H1 (cell line): ENCODE measurements at regions not wholly inside any gene's neighbourhood (a gene's known extent, or its start where the extent isn't known, plus 50 kb on each side); places are given as distances from the start of the nearest gene placed in this dataset.

Source experiments
- CTCF ChIA-PET: fragments of 300-600 bp; sonication (Branson Sonifier 250); formaldehyde crosslinking; loops from one replicate; lab custom pipeline; 2021; ENCODE audit not compliant: partially characterized antibody; lab: Charles Lee
- POLR2A ChIA-PET: fragments of 300-600 bp; sonication (Branson Sonifier 250); formaldehyde crosslinking; loops from one replicate; lab custom pipeline; 2021; ENCODE audit warnings: inconsistent platforms; ENCODE audit not compliant: partially characterized antibody; lab: Charles Lee
- DNase-seq, 2 experiments: peaks; one replicate each; pipeline versions ENCODE4 v3.0.0 to v3.0.0-alpha.2; 2010 to 2022; ENCODE audit warnings: low spot score in 2 of 2, low read depth in 1 of 2, mixed read lengths in 1 of 2
- FAIRE-seq: peaks from 2 replicates; lab custom pipeline; 2011; peaks lifted over from hg19 to GRCh38; lab: Jason Lieb, UNC
- H2AFZ ChIP-seq: 2 replicates; pipeline ENCODE4 v1.8.1; 2012; ENCODE audit warnings: low read length, inconsistent platforms
- H2AK5ac ChIP-seq: 2 replicates; pipeline ENCODE4 v1.6.1; 2013; ENCODE audit warnings: low read depth, low read length
- H2BK120ac ChIP-seq: replicated peaks from 2 replicates; pipeline ENCODE3; 2013; ENCODE audit warnings: low read depth, low read length, inconsistent platforms
- H2BK12ac ChIP-seq: 2 replicates; pipeline ENCODE4 v1.6.1; 2013; ENCODE audit warnings: low read depth, low read length
- H2BK15ac ChIP-seq: 2 replicates; pipeline ENCODE4 v1.6.1; 2013; ENCODE audit warnings: low read length
- H2BK20ac ChIP-seq: 2 replicates; pipeline ENCODE4 v1.6.1; 2013; ENCODE audit warnings: low read length
- H2BK5ac ChIP-seq: 2 replicates; pipeline ENCODE4 v1.6.1; 2013; ENCODE audit warnings: low read depth, low read length
- H3K14ac ChIP-seq: 2 replicates; pipeline ENCODE4 v1.6.1; 2013; ENCODE audit warnings: inconsistent platforms; ENCODE audit not compliant: insufficient read length
- H3K18ac ChIP-seq: 2 replicates; pipeline ENCODE4 v1.6.1; 2013; ENCODE audit warnings: low read length; ENCODE audit errors: extremely low read depth
- H3K23ac ChIP-seq: 2 replicates; pipeline ENCODE4 v1.6.1; 2013; ENCODE audit warnings: inconsistent platforms; ENCODE audit not compliant: insufficient read length
- H3K23me2 ChIP-seq: 2 replicates; pipeline ENCODE4 v1.6.1; 2013; ENCODE audit warnings: low read depth, low read length
- H3K27ac ChIP-seq: 2 replicates; pipeline ENCODE4 v1.6.1; 2011; ENCODE audit warnings: low read depth, low read length, inconsistent platforms
- H3K27me3 ChIP-seq, 4 experiments: replicated peaks in 1 of 4; 1 replicate in 1 of 4; 2 replicates in 3 of 4; pipeline versions ENCODE4 v1.6.1 to v1.8.1; 2011 to 2013; ENCODE audit warnings: low read length in 3 of 4, mild to moderate bottlenecking in 3 of 4, inconsistent platforms in 2 of 4, mixed read lengths in 2 of 4, moderate library complexity in 1 of 4; ENCODE audit not compliant: control insufficient read depth in 3 of 4, insufficient read depth in 3 of 4; ENCODE audit errors: extremely low read depth in 1 of 4
- H3K36me3 ChIP-seq, 4 experiments: 2 replicates each; pipeline versions ENCODE4 v1.6.1 to v1.8.1; 2011 to 2013; ENCODE audit warnings: mild to moderate bottlenecking in 4 of 4, low read length in 3 of 4, moderate library complexity in 2 of 4, control low read depth in 1 of 4, inconsistent platforms in 1 of 4; ENCODE audit not compliant: insufficient read depth in 4 of 4, control insufficient read depth in 2 of 4
- H3K4ac ChIP-seq: replicated peaks from 2 replicates; pipeline ENCODE3; 2013; ENCODE audit warnings: low read length, low read depth, mixed read lengths, inconsistent platforms; ENCODE audit not compliant: insufficient read length
- H3K4me1 ChIP-seq, 4 experiments: replicated peaks in 1 of 4; 1 replicate in 1 of 4; 2 replicates in 3 of 4; pipeline versions ENCODE4 v1.6.1 to v1.8.1; 2011 to 2013; ENCODE audit warnings: low read length in 3 of 4, inconsistent platforms in 2 of 4, mixed read lengths in 1 of 4; ENCODE audit not compliant: insufficient read depth in 4 of 4, control insufficient read depth in 3 of 4
- H3K4me2 ChIP-seq, 2 experiments: 2 replicates each; pipeline versions ENCODE4 v1.6.1 to v1.8.1; 2011 to 2013; ENCODE audit warnings: low read depth in 2 of 2, low read length in 2 of 2, control low read depth in 1 of 2, inconsistent platforms in 1 of 2, mild to moderate bottlenecking in 1 of 2; ENCODE audit not compliant: insufficient read depth in 1 of 2
- H3K4me3 ChIP-seq, 4 experiments: fragments of 200-600, 300-600 bp in 1 of 4; sonication (generic), shearing (Covaris generic), sonication (Bioruptor Twin) in 1 of 4; 2 replicates each; pipeline versions ENCODE4 v1.5.1 to v1.8.1; 2011 to 2016; ENCODE audit warnings: low read length in 4 of 4, low read depth in 3 of 4, control low read depth in 2 of 4, inconsistent platforms in 2 of 4, mild to moderate bottlenecking in 2 of 4, mixed read lengths in 1 of 4, moderate library complexity in 1 of 4; ENCODE audit not compliant: insufficient read depth in 2 of 4; ENCODE audit errors: extremely low read depth in 1 of 4
- H3K56ac ChIP-seq: replicated peaks from 2 replicates; pipeline ENCODE3; 2013; ENCODE audit warnings: low read depth, mild to moderate bottlenecking, mixed read lengths, low read length, inconsistent platforms; ENCODE audit not compliant: insufficient read length
- H3K79me1 ChIP-seq: 2 replicates; pipeline ENCODE4 v1.6.1; 2013; ENCODE audit warnings: low read depth, low read length, control low read depth
- H3K79me2 ChIP-seq, 2 experiments: 2 replicates each; pipeline versions ENCODE4 v1.6.1 to v1.8.1; 2012 to 2013; ENCODE audit warnings: low read length in 2 of 2, mild to moderate bottlenecking in 2 of 2, inconsistent platforms in 1 of 2; ENCODE audit not compliant: insufficient read depth in 2 of 2, control insufficient read depth in 1 of 2
- H3K9ac ChIP-seq, 4 experiments: replicated peaks in 1 of 4; 1 replicate in 1 of 4; 2 replicates in 3 of 4; pipeline versions ENCODE4 v1.6.1 to v1.8.1; 2011 to 2013; ENCODE audit warnings: low read depth in 3 of 4, low read length in 3 of 4, control low read depth in 2 of 4, mild to moderate bottlenecking in 2 of 4, moderate library complexity in 2 of 4, inconsistent platforms in 1 of 4; ENCODE audit errors: extremely low read depth in 1 of 4
- H3K9me3 ChIP-seq, 2 experiments: 2 replicates each; pipeline versions ENCODE4 v1.6.1 to v1.8.1; 2012 to 2013; ENCODE audit warnings: mild to moderate bottlenecking in 2 of 2, moderate library complexity in 2 of 2, control low read depth in 1 of 2, inconsistent platforms in 1 of 2, low read depth in 1 of 2, low read length in 1 of 2, mixed read lengths in 1 of 2; ENCODE audit not compliant: insufficient read depth in 2 of 2
- H4K20me1 ChIP-seq, 2 experiments: replicated peaks in 1 of 2; 2 replicates each; pipeline versions ENCODE3 to v1.8.1; 2011 to 2013; ENCODE audit warnings: inconsistent platforms in 2 of 2, low read length in 2 of 2, mild to moderate bottlenecking in 1 of 2; ENCODE audit not compliant: insufficient read depth in 2 of 2, control insufficient read depth in 1 of 2
- H4K5ac ChIP-seq: 2 replicates; pipeline ENCODE4 v1.6.1; 2013; ENCODE audit warnings: low read length, low read depth, mixed read lengths, inconsistent platforms; ENCODE audit not compliant: insufficient read length
- H4K8ac ChIP-seq: 2 replicates; pipeline ENCODE4 v1.8.0; 2013; ENCODE audit warnings: mild to moderate bottlenecking, moderate library complexity, low read length, inconsistent platforms; ENCODE audit not compliant: insufficient read depth; ENCODE audit errors: extremely low read depth
- H4K91ac ChIP-seq: replicated peaks from 2 replicates; pipeline ENCODE3; 2013; ENCODE audit warnings: low read length, mixed read lengths, inconsistent platforms; ENCODE audit not compliant: insufficient read length
- CHD1 ChIP-seq: IDR thresholded peaks from 2 replicates; pipeline ENCODE4 v1.6.1; 2012; ENCODE audit warnings: low read depth, low read length, improper control_type of control experiment
- CTCF ChIP-seq, 3 experiments: IDR thresholded peaks; 1 replicate in 2 of 3; 2 replicates in 1 of 3; pipeline versions ENCODE4 v1.5.1 to v1.6.1; 2011; ENCODE audit warnings: low read length in 3 of 3, mild to moderate bottlenecking in 3 of 3, inconsistent platforms in 2 of 3, low read depth in 1 of 3, moderate library complexity in 1 of 3; ENCODE audit not compliant: insufficient read depth in 1 of 3; ENCODE audit errors: control extremely low read depth in 1 of 3
- E2F6 ChIP-seq: IDR thresholded peaks from 2 replicates; pipeline ENCODE4 v1.6.1; 2012; ENCODE audit warnings: inconsistent platforms
- KDM1A ChIP-seq: fragments of 200-600, 300-600 bp; sonication (generic); IDR thresholded peaks from 2 replicates; pipeline ENCODE4 v1.7.1; 2016; ENCODE audit warnings: mild to moderate bottlenecking, low read length, borderline replicate concordance
- RAD21 ChIP-seq, 2 experiments: IDR thresholded peaks in 1 of 2; conservative IDR thresholded peaks in 1 of 2; 2 replicates each; pipeline ENCODE4 v1.6.1; 2011; ENCODE audit warnings: low read depth in 2 of 2, low read length in 2 of 2, improper control_type of control experiment in 1 of 2, inconsistent platforms in 1 of 2, mild to moderate bottlenecking in 1 of 2, moderate library complexity in 1 of 2
- RNF2 ChIP-seq: fragments of 200-900, 300-1000 bp; sonication (generic); IDR thresholded peaks from 2 replicates; pipeline ENCODE4 v1.7.1; 2016; ENCODE audit warnings: borderline replicate concordance, low read depth, mild to moderate bottlenecking, antibody characterized with exemption, low read length; ENCODE audit not compliant: poor library complexity, severe bottlenecking; ENCODE audit errors: missing control alignments
- WGBS, 2 experiments: shearing (Covaris generic) in 1 of 2; methylation state at CpG; one replicate each; pipeline versions ENCODE4 v1.1.6 to v1.1.7; 2013 to 2015; ENCODE audit warnings: low lambda C conversion rate in 2 of 2, mixed read lengths in 2 of 2, inconsistent platforms in 1 of 2, low coverage in 1 of 2, missing lambda C conversion rate in 1 of 2; ENCODE audit not compliant: insufficient replicate concordance in 2 of 2, insufficient coverage in 1 of 2, insufficient read length in 1 of 2; ENCODE audit errors: extremely low coverage in 1 of 2, missing lambda C conversion rate in 1 of 2; 5-methylcytosine and 5-hydroxymethylcytosine counted together

- H3K79me2 ChIP-seq: no peaks in the 10 kb centered on the region
- H4K20me1 ChIP-seq: no peaks in the 10 kb centered on the region
- no peak overlapping the region for H2BK12ac ChIP-seq
- no peak overlapping the region for H3K14ac ChIP-seq
- no peak overlapping the region for H3K18ac ChIP-seq
- no peak overlapping the region for H3K56ac ChIP-seq
- no peak overlapping the region for H3K4ac ChIP-seq
- H3K79me1 ChIP-seq: no peaks in the 10 kb centered on the region
- H2BK15ac ChIP-seq: no peak overlapping the region
- no peak overlapping the region for H2BK120ac ChIP-seq
- no peak overlapping the region for H4K5ac ChIP-seq
- no peaks in the 10 kb centered on the region for H3K23me2 ChIP-seq
- no peaks in the 10 kb centered on the region for H3K36me3 ChIP-seq
- POLR2A ChIA-PET: no interaction called here
- no peak overlapping the region for H2BK20ac ChIP-seq
- peak; percentile 13 for FAIRE-seq
- H4K91ac ChIP-seq: no peak overlapping the region
- no peaks in the 10 kb centered on the region for H3K4me1 ChIP-seq
- H2AK5ac ChIP-seq: no peak overlapping the region
- H3K27ac ChIP-seq: no peak overlapping the region
- H3K27me3 ChIP-seq: no peaks in the 10 kb centered on the region
- H3K4me2 ChIP-seq: no peak overlapping the region
- 90% methylated on average over 2 of the region's 2 CpGs; no CpG with 5 or more reads in 1 of the 2 experiments for WGBS, 2 experiments
- TF ChIP-seq RAD21 (IDR thresholded peaks at IDR 0.05 in 1 of 2, conservative IDR thresholded peaks at IDR 0.05 in 1 of 2; ENCODE audit: low read depth in 2 of 2, low read length in 2 of 2) (peak; percentile 28 to 46; a peak in 3 of 4 replicates), CTCF (IDR thresholded peaks at IDR 0.05; ENCODE audit: control extremely low read depth in 1 of 3, insufficient read depth in 1 of 3, low read depth in 1 of 3, low read length in 3 of 3) (peak in 1 of 3 experiments; percentile 24; a peak in 2 of 4 replicates), RNF2 (no peak), CHD1 (no peak), KDM1A (no peak), E2F6 (no peak)
- no peak overlapping the region for H2AFZ ChIP-seq
- no peak for DNase-seq
- H4K8ac ChIP-seq: no peak overlapping the region
- H3K9ac ChIP-seq: no peak overlapping the region
- CTCF ChIA-PET: interaction anchor here (0.9 kb wide), 1 partner anchor 89 kb away, joined by 4 read pairs; no protein-coding TSS in a partner anchor
- no peak overlapping the region for H3K4me3 ChIP-seq
- H3K9me3 ChIP-seq: no peaks in the 10 kb centered on the region
- no peak overlapping the region for H3K23ac ChIP-seq
- no peak overlapping the region for H2BK5ac ChIP-seq
Observed at GRCh38 chr13:80251403-80251802, 89.5 kb downstream of the SPRY2 start.
